OCI-LY1 (cell line): ENCODE measurements at regions not wholly inside any gene's neighbourhood (a gene's known extent, or its start where the extent isn't known, plus 50 kb on each side); places are given as distances from the start of the nearest gene placed in this dataset.

Experiments used
- EZH2 ChIP-seq: fragments of 200-600 bp; sonication (generic), shearing (Covaris generic); IDR thresholded peaks from 2 replicates; pipeline ENCODE4 v1.8.0; 2017; ENCODE audit warnings: borderline replicate concordance, mixed run types, mild to moderate bottlenecking, antibody characterized with exemption, low read length, moderate library complexity, mixed read lengths
- TF ChIP-seq, protein P1 (sequence below): fragments of 200-600 bp; sonication (generic), shearing (Covaris generic); IDR thresholded peaks from 2 replicates; pipeline ENCODE4 v1.5.1; 2017; ENCODE audit warnings: mild to moderate bottlenecking, antibody characterized with exemption, low read length, moderate library complexity, mixed read lengths

DNA sequence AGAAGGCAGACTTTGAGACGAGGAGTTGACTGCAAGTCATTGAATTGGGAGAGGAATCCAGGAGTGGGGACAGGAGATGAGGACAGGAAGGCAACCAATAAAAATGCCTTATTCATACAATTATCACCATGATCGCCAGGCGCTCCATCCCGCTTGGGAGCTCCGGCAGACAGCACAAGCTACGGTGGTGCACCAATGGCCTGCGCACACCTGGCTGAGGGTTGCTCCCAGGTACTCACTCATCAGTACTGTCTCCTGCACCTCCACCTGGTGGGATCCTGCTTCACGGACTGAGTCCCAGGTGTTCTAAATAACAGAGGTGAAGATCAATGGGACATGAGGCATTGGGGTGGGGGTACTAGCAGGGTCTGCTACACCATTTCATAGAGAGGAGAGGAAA lies 160.0 kb upstream of the TNRC6C start:
- TF ChIP-seq, protein P1, sequence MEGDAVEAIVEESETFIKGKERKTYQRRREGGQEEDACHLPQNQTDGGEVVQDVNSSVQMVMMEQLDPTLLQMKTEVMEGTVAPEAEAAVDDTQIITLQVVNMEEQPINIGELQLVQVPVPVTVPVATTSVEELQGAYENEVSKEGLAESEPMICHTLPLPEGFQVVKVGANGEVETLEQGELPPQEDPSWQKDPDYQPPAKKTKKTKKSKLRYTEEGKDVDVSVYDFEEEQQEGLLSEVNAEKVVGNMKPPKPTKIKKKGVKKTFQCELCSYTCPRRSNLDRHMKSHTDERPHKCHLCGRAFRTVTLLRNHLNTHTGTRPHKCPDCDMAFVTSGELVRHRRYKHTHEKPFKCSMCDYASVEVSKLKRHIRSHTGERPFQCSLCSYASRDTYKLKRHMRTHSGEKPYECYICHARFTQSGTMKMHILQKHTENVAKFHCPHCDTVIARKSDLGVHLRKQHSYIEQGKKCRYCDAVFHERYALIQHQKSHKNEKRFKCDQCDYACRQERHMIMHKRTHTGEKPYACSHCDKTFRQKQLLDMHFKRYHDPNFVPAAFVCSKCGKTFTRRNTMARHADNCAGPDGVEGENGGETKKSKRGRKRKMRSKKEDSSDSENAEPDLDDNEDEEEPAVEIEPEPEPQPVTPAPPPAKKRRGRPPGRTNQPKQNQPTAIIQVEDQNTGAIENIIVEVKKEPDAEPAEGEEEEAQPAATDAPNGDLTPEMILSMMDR: no peak
- TF ChIP-seq EZH2: no peak
